ENCODE measurements at regions not wholly inside any gene's neighbourhood (a gene's known extent, or its start where the extent isn't known, plus 50 kb on each side); places are given as distances from the start of the nearest gene placed in this dataset.
"Not testable (repeated sequence)": the region's sequence is repeated elsewhere in the genome, so short reads cannot be mapped to it uniquely, and the experiment has no call there.

DNA sequence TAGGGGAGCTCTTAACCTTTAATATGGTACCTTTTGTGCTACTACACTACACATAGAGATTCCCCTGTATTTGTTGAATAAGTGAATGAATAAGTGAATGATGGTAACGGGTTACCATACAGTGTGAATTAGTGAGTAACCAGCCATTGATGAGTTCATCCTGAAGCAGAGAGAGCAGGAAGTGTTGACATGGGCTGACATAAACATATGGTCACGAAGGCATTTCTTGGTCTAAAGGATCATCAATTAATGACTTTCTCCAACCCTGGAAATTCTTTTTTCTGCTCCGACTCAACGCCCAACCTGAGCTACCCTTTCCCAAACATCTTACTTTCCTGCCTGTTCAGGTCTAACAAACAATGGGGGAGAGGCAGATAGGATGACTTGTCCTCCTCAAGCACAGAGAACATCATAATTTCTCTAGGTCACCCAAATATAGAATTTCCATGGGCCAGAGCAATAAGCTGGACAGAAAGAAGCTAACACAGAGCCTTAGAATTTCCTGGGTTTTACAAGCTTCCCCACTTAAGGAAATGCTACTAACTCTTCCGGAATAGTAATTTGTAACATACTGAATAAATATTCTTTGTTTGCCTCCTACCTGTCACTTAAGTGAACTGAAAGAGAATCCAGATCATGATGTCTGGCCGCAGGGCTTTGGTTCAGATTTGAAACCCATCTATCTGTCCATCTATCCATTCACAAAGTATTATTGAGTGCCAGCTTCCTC lies 114.7 kb upstream of the NGF start:
- no peak for DNase-seq

DNA sequence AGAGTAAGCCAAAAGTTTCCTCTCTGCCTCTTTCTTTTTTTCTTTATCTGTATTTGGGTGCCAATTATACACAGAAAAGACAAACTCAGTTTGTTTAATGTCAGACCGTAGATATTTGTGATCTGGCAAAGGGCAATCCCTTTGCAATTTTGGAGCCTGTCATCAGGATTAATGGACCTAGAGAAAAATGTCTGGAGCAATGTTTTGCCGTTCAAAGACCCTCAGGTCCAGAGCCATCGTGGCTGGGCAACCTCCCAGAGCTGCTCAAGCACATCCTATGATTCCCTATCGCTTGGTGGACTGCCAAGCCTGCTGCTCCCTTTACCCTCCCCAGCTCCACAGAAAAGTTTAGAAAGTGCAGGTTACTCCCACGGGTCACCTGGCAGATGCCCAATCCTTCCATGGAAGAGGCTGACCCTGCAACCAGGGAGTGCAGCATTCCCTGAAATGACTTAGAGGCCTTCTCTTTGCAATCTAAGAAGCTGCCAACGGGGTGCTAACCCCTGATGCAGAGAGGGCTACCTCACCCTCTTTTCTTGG lies 112.5 kb upstream of the NGF start:
- DNase-seq: no peak

DNA sequence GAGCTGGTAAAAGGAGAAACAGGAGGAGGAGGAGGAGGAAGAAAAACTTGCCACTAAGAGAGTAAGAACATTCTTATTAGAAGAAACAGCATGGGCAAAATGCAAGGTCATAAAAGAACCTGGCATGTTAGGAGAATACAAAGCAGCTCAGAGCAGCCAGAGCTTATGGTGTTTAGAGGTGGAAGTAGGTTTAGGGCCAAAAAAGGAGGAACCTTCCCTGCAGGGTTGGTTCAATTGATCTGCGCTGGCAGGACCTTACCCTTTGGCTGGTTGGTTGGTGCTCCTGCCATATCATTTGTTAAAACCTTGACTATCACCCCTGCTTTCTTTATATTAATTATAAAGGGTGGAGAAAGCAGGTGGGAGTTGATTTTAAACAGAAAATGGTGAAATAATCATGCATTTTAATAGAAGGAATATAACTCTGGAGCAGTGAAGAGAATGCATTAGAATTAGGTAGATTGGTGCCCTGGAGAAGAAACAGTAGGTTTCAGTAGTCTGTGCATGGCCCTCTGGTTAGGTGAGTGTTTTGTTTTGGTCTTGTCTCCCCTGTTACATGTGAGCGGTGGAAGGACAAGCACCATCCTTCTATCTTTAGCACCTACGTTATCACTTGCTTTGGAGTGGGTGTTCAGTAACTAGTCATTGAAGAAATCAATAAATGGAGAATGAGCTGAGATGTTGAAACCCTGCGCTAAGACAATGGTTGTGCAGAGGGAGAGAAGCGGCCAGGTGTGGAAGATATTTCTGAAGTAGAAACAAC lies 110.4 kb upstream of the NGF start:
- no peak for DNase-seq

DNA sequence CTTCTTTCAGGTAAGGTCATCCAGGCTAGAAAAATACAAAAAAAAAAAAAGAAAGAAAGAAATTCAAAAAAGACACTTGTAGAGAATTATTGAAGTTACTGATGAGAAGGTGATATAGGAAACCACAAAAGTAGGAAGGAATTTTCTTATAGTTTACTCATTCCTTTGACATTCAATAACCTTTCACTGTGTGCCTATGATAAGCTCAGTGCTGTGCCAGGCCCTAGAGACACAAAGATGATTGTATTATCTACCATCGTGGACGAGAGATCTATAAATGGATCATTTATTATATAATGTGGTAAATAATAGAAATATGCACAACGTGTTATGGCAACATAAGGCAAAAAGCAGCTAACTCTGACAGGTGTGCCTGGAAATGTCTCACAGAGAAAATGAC lies 109.6 kb upstream of the NGF start:
- no peak for DNase-seq

DNA sequence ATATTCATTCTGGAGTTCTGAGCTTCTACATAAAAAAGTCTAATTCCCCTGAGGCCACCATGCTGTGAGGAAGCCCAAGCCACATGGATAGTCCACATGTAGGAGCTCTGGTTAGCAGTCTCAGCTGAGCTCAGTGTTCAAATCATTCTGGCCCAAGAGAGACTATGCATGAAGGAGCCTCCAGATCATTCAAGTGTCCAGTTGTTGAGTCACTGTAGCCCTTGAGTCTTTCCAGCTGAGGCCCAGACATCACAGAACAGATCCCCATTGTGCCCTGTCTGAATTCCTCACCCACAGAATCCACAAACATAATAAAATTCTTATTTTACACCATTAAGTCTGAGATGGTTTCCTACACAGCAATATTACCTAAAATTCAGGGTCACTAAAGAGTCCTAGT lies 107.0 kb upstream of the NGF start:
- DNase-seq: no peak

DNA sequence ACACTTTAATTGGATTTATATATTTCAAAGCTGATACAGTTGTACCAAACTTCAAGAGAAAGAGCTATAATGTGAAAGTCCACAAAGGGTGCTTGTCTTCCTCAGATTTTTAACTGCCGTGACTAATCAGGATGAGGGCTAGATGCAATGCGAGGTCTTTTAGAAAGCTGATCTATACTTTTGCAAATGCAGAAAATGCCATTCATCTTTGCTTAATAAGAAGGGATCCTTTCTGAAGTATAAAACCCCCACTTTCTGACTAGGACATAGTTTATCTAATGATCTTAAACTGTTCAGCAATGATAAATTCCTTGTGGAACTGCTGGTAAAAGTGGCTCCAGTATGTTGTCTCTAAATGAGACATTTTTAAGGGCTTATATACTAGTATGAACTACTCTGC lies 102.7 kb upstream of the NGF start:
- no peak for DNase-seq

DNA sequence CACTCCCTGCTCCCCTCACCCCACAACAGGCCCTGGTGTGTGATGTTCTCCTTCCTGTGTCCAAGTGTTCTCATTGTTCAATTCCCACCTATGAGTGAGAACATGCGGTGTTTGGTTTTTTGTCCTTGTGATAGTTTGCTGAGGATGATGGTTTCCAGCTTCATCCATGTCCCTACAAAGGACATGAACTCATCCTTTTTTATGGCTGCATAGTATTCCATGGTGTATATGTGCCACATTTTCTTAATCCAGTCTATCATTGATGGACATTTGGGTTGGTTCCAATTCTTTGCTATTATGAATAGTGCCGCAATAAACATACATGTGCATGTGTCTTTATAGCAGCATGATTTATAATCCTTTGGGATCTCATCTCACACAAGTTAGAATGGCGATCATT lies 101.5 kb upstream of the NGF start:
- not testable (repeated sequence) for DNase-seq

DNA sequence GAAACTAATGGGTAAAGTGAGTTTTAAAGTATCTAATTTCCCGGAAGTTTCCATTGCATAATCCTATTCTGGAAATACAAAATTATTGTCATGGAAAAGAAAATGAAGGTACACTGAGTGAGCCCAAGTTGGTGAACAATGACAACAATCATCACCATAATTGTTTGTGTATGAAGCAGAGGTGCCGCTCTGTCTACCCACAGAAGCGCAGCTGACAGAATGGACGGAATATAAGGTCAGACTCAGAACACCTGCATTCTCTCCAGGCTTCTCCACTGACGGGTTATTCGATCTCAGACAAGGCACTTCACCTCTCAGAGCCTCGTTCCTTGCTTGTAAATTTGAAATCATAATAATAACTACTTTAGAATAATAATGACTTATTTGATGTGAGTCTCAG lies 99.1 kb upstream of the NGF start:
- no peak for DNase-seq

DNA sequence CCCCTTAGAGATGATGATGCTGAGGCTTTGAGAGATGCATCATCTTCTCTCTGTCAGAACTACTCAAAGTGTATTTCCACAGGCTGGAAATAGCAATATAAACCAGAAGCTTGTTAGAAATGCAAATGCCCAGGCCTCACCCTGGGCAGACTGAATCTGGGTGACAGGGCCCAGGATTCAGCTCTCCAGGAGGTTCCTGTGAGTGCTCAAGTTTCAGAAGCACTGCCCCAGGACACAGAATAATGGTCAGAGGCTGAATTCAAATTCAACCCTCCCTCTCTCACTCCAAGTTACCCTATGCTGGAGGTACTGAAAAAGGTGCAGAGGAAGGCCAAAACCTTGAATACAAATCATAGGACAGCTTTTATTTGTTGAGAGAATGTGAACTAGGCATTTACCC lies 98.5 kb upstream of the NGF start:
- no peak for DNase-seq

DNA sequence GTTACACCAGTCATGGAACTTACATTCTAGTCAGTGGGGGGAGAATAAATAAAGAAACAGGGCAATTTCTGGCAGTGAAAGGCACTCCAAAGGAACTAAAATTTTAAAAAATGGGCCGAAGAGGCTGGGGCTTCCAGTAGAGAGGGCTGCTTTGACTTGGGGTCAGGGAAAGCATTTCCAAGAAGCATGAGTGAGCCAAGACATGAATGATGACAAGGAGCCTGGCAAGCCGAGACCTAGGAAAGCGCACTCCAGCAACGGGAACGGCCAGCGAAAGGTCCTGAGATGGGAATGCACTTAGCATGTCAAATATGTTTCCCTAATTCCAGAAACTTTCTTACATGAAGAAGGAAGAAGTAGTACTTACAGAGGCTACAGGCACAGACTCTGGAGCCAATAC lies 95.4 kb upstream of the NGF start:
- no peak for DNase-seq

DNA sequence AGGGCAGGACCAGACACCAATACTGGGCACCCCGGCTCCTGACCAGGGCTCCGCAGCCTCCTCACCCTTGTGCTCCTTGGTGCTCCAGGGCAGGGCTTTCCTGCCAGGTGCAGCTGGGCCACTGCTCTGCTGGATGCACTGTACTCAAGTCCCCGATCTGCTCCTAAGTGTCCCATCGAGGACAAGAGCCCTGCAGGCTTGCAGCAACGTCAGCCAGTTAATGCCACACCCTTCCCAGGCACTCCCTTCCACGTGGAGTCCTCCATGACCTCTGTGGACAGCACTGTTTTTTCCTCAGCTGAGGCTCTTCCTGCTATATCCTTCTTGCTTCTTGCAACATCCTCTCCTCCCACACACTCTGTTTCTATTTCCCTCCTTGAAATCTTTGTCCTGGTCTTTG lies 94.0 kb upstream of the NGF start:
- DNase-seq: no peak

DNA sequence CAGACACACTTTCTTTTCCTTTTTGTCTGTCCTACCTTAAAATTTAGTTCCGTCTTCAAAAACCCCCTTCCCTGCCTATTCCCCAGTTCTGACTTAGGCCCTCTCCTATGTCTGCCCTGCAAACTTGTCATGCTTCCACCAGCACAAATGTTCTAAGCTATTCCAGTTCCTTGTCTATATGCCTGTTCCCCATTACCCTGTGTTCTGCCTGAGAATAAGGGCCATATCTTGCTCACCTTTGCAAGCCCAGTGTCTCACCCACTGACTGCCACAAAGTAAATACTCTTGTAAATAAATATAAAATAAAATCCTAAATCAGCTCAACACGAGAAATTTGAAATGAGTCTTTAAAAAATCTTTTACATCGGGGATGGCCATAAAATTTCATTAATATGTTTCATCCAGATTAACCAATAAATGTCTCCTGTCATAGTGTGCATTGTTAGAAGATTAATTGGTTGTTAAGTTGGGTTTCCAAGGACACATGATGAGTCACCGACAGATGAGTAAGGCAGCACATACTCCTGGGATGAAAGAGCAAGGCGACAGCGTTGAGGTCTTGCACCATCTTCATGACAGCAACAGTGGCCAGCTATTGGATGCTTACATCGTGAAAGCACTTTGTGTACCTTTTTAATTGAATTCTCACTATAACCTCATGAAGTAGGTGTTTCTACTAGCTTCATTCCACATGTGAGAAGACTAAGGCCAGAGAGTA lies 92.6 kb upstream of the NGF start:
- no peak for DNase-seq

DNA sequence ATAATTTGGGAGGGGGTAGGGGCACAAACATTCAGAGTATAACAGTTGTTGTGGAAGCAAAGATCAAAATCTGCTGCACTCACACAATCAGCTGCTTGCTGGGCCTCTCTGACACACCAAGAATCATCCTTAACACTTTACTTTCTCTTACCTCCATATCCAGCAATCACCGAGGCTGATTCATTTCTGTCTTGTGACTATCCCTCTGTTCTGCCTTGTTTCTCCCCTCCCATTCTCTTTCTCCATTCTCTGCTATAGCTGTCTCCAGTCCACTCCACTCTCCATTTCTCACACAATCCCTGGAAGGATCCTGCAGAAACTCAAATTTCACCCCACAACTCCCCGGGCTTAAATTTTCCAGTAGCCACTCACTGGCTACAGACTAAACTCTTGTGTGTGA lies 91.8 kb upstream of the NGF start:
- no peak for DNase-seq

DNA sequence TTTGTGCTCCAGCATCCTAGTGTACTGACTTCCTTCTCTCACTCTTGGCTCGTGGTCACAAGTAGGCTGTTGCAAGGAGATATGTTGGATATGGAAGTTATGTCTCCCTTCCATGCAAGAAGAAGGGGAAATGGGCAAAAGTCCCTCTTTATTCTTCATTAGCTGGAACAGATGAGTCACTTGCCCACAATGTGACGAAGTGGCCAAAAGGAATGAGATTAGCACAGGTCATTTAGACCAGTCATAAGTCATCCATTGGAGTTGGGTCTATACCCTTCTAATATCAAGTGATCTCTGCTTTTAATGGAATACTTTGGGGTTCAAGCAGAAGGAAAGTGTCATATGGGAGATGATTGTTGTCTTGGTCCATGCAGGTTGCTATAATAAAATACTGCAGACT lies 91.2 kb upstream of the NGF start:
- DNase-seq: no peak

DNA sequence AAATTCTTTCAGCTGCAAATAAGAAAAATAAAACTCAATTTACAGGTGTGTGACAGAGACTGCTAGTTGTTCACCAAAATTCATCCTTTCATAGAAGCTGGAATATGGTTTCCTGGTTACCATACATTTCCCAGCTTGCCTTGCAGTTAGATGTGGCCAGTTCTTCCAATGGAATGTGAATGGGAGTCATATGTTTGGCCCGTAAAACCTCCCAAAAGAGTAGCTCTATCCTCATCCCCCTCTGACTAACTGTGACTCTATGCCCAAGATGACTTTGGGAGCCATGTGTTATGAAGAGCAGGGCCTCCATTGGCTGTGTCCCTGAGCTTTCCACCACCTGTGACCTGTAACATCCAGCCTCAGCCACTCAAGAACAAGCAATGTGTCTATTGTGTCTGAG lies 90.6 kb upstream of the NGF start:
- DNase-seq: no peak

DNA sequence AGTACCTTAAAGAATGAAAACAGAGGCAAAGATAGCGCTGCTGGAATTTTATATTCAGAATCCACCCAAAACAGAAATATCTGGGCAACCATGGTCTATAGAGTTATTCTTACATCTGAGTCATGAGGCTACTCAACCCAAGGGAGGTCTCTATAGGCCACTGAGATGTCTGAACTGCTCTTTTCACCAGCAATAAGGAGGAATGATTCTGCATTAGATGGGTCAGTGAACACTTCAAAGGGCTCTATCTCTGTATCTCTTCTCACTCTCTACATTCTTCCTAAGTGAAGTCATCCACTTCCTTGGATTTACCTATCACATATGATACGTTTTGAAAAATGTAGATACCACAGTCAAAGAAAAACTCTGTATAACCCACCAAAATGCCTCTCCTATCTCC lies 90.2 kb upstream of the NGF start:
- DNase-seq: no peak

DNA sequence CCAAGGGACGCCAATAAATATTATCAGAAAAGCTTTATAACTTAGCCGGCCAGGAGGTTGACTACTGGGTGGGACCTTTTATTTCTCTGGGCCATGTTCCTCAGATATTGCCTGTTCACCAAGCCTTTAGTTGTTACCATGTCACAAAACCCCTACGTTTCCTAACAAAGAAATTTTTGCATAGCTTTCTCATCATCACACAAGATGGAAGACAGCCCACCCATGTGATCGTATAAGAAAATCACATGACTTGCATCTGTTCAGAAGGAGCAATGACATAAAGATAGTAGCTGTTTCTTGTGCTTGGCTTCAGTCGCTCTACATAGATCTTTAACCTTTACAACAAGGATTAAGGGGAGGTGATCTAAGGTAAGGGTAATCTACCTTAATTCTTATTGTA lies 88.9 kb upstream of the NGF start:
- DNase-seq: no peak

DNA sequence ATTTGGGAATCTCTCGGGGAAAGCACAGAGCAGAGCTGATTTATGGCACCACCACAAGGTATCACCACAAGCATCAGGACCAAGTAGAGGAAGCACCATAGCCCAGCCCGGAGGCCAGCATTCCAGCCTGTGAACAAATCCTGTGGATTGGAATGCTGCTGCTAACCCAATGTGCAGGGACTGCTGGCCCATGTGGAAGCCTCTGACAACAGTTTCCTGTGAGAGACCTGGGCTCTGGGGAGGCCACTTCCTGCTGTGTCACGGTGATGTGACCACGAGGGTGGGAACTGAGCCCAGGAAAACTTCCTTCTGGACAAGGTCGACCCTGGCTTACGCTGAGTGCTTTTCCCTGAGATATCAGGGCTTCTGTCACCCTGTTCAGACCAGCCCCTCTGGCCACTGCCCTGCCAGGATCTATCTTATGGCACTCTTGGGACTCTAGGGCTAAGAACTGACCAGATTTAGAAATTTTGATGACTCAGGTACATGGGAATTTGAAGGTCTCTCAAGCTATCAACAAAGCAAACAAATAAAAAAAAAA lies 88.3 kb upstream of the NGF start:
- no peak for DNase-seq

DNA sequence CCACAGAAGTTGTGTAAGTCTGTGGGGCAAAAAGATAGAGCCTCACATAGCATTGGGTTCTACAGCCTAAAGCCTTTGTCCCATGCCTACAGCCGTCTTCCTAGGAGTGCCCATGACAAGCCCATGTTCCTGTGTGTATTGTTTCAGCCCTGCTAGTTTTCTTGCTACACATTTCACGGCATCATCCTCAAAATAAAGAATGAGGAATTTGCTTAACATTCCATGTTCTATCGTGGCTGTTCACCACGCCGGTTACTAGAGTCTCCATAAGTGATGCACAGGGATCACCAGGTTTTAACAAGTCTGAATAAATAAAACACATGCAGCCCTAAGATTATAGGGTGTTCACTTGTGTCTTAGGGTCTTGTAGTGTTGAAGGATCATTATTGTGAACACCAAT lies 87.4 kb upstream of the NGF start:
- DNase-seq: no peak

DNA sequence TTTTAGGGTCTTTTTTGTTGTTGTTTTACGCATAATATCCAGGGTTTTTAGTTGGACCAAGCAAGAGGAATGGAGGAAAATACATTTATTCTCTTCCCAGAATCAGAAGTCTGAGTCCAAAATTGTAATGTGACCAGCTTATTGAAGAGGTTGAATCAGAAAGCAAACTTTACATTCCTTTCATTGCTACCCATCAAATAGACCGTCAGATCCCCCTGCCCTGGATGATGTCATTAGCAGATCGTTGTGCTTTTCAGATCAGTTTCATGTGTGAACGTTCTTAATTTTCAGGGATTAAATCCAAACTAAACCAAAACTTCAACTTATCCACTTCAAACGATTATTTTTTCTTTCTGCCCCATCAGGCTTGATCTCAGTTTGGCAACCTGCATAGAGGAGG lies 85.7 kb upstream of the NGF start:
- DNase-seq: no peak

DNA sequence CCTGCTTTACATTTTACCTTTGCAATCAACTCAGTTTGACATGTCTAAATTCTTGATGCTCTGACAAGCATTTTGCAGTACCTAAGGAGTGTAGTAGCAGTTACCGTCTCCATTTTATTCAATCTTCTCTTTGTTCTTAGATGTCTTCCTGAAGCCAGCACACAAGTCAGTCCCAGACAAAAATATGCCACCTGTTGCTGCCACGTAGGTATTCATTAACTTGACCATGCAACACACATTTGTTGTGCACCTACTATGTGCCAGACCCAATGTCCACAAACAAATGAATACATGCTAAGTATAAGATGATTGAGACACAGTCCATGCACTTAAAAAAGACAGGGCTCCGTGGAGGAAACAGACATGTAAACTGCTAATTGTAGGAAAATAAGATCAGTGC lies 81.5 kb upstream of the NGF start:
- DNase-seq: no peak

DNA sequence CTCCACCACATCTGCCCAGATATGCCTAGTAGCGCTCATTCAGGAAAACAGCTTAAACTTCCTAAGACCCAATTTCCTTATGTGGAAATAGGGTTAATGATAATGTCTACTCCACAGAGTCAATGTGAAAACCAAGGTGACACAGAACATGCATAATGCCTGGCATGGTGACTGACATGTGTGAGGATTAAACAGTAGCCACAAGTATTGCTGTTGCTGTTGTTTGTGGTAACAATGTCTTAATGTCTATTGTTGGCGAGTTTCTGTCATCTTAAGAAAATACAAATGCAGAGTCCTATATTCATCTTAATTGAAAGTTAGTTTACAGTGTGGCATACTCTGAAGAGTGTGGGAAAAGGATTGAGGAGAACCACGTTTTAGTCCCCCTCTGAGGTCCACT lies 75.6 kb upstream of the NGF start:
- no peak for DNase-seq

DNA sequence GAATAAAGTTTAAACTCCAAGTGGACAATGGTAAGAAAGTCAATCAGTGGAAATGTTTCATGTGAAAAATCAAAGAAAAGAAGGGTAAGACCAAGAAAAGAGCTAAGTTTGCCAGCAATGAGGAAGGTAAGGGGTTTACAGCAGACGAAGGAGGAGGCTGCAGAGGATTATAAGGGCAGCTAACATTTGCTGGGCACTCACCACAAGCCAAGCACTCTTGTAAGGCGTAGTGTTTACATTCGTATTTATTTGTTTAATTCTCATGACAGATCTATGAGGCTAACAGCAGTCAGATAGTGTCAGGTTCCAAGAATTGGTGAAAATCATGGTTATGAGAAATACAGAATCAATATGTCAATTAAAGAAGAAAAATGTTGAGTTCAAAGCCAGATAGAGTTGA lies 75.2 kb upstream of the NGF start:
- DNase-seq: no peak

DNA sequence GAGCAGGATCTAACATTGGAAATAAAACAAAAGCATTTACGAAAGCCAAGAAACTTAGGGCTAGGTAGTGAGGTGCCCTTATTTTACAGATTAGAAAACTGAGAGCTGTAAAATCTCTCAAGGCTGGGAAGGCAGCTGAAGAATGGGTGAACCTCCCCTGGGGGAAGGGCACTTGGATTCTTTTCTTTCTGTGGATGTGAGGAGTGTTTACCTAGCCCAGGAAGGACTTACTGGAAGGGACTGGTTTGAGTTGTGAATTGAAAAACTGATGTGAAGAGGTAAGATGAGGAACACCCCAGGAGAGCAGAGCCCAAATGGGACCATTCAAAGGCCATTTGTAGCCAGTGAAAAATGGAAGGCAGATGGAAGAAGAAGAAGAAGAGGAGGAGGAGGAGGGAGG lies 74.7 kb upstream of the NGF start:
- DNase-seq: no peak
